ENCODE measurements at regions not wholly inside any gene's neighbourhood (a gene's known extent, or its start where the extent isn't known, plus 50 kb on each side); places are given as distances from the start of the nearest gene placed in this dataset.

DNA sequence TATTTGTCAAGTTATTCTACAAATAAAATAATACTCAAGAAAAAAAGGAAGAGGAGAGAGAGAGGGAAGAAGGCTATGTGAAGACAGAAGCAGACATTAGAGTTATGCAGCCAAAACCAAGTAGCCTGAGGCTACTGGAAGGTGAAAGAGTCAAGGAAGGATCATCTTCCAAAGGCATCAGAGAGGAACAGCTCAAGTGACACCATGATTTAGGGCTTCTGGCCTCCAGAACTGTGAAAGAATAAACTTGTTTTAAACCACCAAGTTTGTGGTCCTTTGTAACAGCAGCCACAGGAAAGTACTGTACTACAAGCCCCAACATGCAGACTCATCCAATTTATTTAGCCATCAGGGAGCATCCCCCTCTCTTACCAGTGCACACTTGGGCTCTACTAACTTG lies 788.5 kb upstream of the LRRTM1 start:
- no peak overlapping the region for H3K4me3 ChIP-seq
- ChIA-PET CTCF (ENCODE audit: low intra/inter-chr PET ratio) (no interaction called here), POLR2A (interaction anchor here (0.8 kb wide), 1 partner anchor 13 kb away, joined by 4 read pairs; no protein-coding TSS in a partner anchor)
- no peaks in the 10 kb centered on the region for H3K27me3 ChIP-seq (ENCODE audit: control insufficient read depth in 2 of 2, insufficient read depth in 2 of 2, low read length in 2 of 2)
- no peak overlapping the region for H2AFZ ChIP-seq (ENCODE audit: low read depth, low read length)
- no peaks in the 10 kb centered on the region for H3K9me1 ChIP-seq (ENCODE audit: control insufficient read depth, insufficient read depth, low read length)
- no peak for FAIRE-seq
- H3K27ac ChIP-seq (ENCODE audit: extremely low read depth, low read depth, low read length), result no peak overlapping the region
- H3K9ac ChIP-seq (ENCODE audit: insufficient read depth in 1 of 2, low read depth in 2 of 2, low read length in 2 of 2), result no peak overlapping the region
- H3K4me2 ChIP-seq (ENCODE audit: insufficient read depth, low read length), result no peak overlapping the region
- no peak for ATAC-seq
- H3K79me2 ChIP-seq (ENCODE audit: control insufficient read depth, insufficient read depth, low read length), result no peaks in the 10 kb centered on the region
- TF ChIP-seq XRCC4 (IDR thresholded peaks at IDR 0.05; ENCODE audit: extremely low read depth, insufficient read depth, insufficient read length) (no peak), FOXP1 (CRISPR knock-in tag; IDR thresholded peaks at IDR 0.05) (no peak), GATAD2B (IDR thresholded peaks at IDR 0.05; ENCODE audit: borderline replicate concordance) (no peak), POLR2AphosphoS5 (IDR thresholded peaks at IDR 0.05; ENCODE audit: control insufficient read depth, insufficient read depth, low read depth, low read length) (no peak), FOXJ3 (CRISPR knock-in tag; IDR thresholded peaks at IDR 0.05) (no peak), RAD51 (IDR thresholded peaks at IDR 0.05; ENCODE audit: borderline replicate concordance, low read depth) (no peak), HEY1 (CRISPR knock-in tag; IDR thresholded peaks at IDR 0.05; ENCODE audit: borderline replicate concordance) (no peak), SRSF3 (IDR thresholded peaks at IDR 0.05; ENCODE audit: insufficient read depth, low read length) (no peak), KHSRP (IDR thresholded peaks at IDR 0.05) (no peak)
- TF ChIP-seq, protein P1, sequence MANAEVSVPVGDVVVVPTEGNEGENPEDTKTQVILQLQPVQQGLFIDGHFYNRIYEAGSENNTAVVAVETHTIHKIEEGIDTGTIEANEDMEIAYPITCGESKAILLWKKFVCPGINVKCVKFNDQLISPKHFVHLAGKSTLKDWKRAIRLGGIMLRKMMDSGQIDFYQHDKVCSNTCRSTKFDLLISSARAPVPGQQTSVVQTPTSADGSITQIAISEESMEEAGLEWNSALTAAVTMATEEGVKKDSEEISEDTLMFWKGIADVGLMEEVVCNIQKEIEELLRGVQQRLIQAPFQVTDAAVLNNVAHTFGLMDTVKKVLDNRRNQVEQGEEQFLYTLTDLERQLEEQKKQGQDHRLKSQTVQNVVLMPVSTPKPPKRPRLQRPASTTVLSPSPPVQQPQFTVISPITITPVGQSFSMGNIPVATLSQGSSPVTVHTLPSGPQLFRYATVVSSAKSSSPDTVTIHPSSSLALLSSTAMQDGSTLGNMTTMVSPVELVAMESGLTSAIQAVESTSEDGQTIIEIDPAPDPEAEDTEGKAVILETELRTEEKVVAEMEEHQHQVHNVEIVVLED (CRISPR knock-in tag; IDR thresholded peaks at IDR 0.05), result no peak
- TF ChIP-seq, protein P2, sequence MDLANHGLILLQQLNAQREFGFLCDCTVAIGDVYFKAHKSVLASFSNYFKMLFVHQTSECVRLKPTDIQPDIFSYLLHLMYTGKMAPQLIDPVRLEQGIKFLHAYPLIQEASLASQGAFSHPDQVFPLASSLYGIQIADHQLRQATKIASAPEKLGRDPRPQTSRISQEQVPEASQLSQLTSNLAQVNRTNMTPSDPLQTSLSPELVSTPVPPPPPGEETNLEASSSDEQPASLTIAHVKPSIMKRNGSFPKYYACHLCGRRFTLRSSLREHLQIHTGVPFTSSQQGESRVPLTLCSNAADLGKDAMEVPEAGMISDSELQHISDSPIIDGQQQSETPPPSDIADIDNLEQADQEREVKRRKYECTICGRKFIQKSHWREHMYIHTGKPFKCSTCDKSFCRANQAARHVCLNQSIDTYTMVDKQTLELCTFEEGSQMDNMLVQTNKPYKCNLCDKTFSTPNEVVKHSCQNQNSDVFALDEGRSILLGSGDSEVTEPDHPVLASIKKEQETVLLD (IDR thresholded peaks at IDR 0.05), result no peak
- TF ChIP-seq, protein P3, sequence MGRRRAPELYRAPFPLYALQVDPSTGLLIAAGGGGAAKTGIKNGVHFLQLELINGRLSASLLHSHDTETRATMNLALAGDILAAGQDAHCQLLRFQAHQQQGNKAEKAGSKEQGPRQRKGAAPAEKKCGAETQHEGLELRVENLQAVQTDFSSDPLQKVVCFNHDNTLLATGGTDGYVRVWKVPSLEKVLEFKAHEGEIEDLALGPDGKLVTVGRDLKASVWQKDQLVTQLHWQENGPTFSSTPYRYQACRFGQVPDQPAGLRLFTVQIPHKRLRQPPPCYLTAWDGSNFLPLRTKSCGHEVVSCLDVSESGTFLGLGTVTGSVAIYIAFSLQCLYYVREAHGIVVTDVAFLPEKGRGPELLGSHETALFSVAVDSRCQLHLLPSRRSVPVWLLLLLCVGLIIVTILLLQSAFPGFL (CRISPR knock-in tag; IDR thresholded peaks at IDR 0.05), result no peak
- no peaks in the 10 kb centered on the region for H4K20me1 ChIP-seq (replicated peaks; ENCODE audit: control insufficient read depth, insufficient read depth, low read length)
- intact Hi-C loops (cut with micrococcal nuclease) (no loop called here), in situ Hi-C loops (cut with MboI) (no loop called here)
- BruUV-seq (replicated peaks), result no TSS peak
- no peaks in the 10 kb centered on the region for H3K36me3 ChIP-seq (ENCODE audit: control insufficient read depth, insufficient read depth, low read length)
- DNase-seq (ENCODE audit: extremely low read depth in 1 of 4, low spot score in 3 of 4), result no peak
- H3K9me3 ChIP-seq (replicated peaks; ENCODE audit: control insufficient read depth, insufficient read depth, low read depth, low read length), result no peaks in the 10 kb centered on the region
- no peaks in the 10 kb centered on the region for H3K4me1 ChIP-seq (replicated peaks in 1 of 2; ENCODE audit: control insufficient read depth in 2 of 2, insufficient read depth in 2 of 2, low read length in 2 of 2)
